GM21515 (cell line): ENCODE measurements at regions not wholly inside any gene's neighbourhood (a gene's known extent, or its start where the extent isn't known, plus 50 kb on each side); places are given as distances from the start of the nearest gene placed in this dataset.

Experiments used
- ATAC-seq: cut with Tn5 transposase; IDR thresholded peaks from one replicate; pipeline ENCODE4 v1.9.1; 2021; ENCODE audit not compliant: unreplicated experiment

DNA sequence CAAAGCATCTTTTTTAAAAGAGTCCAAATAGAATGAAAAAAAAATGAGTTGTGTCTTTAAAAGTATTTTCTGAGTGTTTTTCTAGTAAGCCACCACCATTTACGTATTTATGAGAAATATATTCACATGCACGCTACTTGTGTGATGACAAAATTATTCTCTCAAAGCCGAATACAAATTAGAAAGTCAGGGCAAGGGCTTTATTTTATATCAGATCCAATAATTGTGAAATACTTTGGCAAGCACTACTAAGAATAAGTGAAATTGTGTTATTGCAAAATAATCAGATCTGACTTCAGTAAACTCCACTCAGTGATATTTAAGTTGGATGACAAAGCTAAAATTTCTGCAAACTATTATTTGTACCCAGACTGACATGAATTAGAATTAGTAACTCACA, 589.3 kb upstream of the KCNMB2 start:
- ATAC-seq = no peak

- ATAC-seq = no peak
Measured at GRCh38 chr3:177947901-177948300, 588.3 kb upstream of the KCNMB2 start.

DNA sequence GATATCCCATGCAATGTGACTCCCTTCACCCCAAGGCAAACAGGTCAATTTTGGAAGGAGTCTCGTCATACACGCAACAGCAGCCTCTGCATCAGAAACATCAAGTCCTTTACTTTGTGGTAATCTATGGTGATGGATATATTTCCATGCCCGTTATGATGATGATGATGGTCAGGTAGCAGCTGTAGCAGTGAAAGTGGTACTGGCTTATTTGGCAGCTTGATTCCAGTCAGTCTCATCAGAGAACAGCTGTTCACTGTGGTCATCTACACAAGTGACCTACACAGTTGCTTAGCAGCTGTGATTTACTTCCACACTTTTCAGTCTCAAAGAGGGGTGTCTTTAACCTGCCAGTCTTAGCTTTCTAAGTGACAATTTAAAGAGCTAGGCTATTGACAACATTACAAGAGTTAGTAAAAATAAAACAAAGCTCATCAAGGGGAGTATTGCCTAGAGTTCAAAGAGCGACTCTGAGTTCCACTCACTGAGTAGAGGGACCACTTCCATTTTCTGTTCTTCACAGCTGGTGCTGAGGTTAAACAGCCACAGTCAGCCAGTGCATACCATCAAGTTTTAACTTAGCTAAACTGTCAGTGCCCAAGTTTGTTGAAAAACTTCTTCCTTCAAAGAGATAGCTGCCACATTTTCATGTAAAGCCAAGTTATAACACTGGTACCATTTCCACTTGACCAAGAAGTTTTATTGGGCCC, 587.4 kb upstream of the KCNMB2 start:
- ATAC-seq = no peak

- no peak for ATAC-seq
Measured at GRCh38 chr3:177959188-177959587, 577.0 kb upstream of the KCNMB2 start.

- no peak for ATAC-seq
Measured at GRCh38 chr3:177960014-177960413, 576.2 kb upstream of the KCNMB2 start.

GRCh38 chr3:177960722-177961121, 575.5 kb upstream of the KCNMB2 start:
- no peak for ATAC-seq

- no peak for ATAC-seq
Measured at GRCh38 chr3:177961784-177962183, 574.5 kb upstream of the KCNMB2 start.

DNA sequence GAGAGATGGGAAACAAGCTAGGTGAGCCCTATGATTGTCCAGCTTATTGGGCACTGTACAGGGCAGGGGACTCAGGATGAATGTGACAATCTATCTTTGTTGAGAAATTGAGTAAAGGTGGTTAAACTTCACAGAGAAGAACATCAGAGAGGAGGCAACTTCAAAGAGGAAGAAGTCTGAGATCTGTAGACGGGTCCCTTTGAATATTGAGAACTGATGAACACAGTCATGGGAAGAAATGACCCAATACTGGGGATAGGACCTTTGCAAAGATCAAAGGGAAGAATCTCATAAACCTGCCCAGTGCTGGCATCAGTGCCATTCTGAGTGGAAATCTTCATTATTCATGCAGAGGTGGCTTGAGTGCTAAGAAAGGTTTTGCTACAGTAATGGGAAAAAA, 569.7 kb upstream of the KCNMB2 start:
- no peak for ATAC-seq

- no peak for ATAC-seq
Measured at GRCh38 chr3:177968891-177969290, 567.3 kb upstream of the KCNMB2 start.

DNA sequence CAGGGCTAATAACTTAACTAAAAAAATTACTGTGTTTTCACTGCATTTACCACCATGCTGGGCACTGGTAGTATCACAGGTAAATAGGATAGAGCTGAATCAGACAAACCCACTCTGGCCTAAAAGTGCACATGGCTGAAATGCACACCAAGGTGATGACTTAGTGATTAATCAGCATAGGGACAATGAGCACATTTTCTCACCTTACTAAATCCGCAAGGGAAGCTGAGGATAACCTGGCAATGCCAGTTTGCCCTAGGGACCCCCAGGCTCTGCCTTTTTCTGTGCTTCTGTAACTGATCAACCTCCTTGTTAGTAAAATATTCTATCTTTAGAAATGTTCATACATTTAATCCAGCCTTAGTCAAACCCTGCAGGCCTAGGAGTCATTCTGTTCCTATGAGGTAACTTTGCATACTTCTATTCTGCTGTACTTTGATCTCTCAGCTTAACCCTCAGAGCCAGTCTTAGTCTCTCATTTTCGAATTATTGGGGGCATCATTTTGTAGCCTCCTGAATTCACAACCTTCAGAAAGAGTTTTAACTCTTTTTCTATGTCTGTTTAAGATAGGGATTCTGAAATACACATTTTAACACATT, 562.9 kb upstream of the KCNMB2 start:
- ATAC-seq = no peak

DNA sequence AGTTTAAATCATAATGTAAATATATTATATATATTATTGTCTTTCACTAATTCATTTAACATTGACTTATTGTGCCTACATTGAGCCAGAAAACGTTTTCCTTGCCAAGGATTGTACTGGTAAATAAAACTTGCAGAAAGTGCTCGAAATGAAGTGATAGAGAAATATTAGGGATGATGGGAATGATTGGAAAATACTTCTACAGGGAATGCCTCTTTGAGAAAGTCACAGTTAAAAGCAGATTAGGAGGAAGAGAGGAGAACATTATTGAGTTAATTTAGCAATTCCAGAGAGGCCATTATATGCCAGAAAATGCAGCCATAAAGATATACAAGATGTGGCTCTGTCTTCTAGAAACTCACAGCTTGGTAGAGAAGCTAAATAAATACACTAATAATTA, 560.0 kb upstream of the KCNMB2 start:
- no peak for ATAC-seq

DNA sequence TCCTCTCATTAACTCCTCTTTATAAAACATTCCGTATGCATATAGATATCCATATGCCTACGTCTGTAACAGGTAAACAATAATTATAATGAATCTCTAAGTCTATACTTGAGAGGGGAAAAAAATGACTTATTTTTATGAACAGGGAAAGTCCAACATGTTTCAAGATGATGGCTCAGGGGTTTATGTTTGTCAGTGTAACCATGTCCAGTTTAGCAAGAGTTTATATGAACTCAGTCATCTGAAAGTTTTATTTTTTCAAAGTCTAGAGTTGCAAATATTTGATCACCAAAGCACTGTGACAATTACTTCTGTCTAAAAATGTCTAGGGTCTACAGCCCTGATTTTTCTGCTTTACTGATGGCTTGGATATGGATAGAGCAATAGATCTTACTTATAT, 559.4 kb upstream of the KCNMB2 start:
- no peak for ATAC-seq

DNA sequence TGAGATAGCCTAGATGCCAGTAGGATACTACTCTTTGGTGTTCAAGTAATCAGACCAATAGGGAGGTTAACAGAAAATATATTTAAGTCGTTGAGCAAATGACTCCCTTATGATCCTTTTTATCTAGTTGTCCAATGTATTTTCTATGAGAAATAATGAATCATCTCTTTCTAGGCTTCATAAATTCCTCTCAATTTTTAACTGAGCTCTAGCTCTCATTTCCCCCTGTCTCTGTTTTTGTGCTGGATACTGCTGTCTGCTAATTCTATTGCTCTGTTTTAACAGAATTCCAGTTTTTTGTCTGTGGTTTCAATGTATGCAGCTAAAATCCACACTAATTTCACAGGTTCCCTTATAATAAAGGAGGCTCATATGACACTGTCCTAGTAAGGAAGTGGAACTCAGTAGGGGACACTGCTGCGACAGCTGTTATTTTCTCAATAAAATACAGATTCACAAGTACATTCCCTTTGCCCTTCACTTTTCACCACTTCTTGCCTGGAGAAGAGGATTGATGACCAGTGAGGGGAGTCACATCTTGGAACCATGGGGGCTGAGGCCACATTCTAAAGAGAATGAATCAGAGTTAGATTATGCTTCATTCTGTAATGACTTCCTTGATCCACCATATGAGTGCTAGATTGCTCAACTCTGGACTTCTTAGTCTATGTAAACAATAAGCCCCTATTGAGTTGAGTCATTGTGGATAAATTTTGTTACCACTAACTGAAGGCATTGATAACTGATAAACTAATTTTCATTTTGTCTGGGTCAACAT, 558.7 kb upstream of the KCNMB2 start:
- ATAC-seq = no peak

- ATAC-seq = no peak
Measured at GRCh38 chr3:177978946-177979345, 557.3 kb upstream of the KCNMB2 start.

- ATAC-seq = no peak
Measured at GRCh38 chr3:177979703-177980102, 556.5 kb upstream of the KCNMB2 start.

- no peak for ATAC-seq
Measured at GRCh38 chr3:177981576-177981975, 554.7 kb upstream of the KCNMB2 start.

DNA sequence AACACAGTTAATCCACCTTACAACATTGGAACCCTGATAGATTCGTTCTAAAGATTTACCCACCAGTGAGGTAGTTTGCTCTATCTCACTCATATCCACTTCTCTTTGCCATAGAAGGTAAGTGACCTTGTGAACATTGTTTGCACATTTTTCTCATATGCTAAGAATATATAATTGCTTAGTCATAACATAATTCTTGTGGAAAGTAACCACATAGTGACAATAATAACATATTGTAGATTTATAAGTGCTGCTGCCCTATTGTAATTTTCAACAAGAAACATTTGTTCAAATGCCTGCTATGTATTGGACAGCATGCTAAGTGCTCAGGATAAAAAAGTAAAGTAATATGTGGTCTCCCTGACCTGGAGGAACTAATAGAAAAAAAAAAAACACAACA, 554.2 kb upstream of the KCNMB2 start:
- no peak for ATAC-seq

- ATAC-seq = no peak
Measured at GRCh38 chr3:177983320-177983719, 552.9 kb upstream of the KCNMB2 start.

- no peak for ATAC-seq
Measured at GRCh38 chr3:177992993-177993970, 543.0 kb upstream of the KCNMB2 start.

DNA sequence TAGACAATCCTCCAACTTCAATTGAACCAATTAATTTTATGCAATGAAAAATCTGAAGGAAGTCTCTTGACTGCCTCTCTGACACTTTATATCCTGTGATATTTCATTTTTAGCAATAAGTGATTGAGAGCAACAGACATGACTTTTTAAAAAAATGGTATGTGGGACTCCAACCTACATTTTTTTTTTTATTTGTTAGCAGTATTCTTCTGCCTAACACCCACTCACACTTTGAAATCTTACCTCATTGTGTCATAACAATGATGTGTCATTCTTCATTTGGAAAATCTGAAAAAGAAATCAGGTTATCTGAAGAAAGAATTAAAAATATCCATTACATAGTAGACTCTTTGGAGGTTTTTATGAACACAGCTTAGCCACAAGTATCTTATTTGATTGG, 541.3 kb upstream of the KCNMB2 start:
- ATAC-seq = no peak
